NK-92 treated with Interleukin-12 subunit alpha and Interleukin-12 subunit beta, amount 100 ng/mL, for 24 hours (cell line): ENCODE measurements at regions not wholly inside any gene's neighbourhood (a gene's known extent, or its start where the extent isn't known, plus 50 kb on each side); places are given as distances from the start of the nearest gene placed in this dataset.
"Not testable (repeated sequence)": the region's sequence is repeated elsewhere in the genome, so short reads cannot be mapped to it uniquely, and the experiment has no call there.

ENCODE experiments used
- DNase-seq: peaks from one replicate; lab custom pipeline; 2025; lab: John Stamatoyannopoulos, UW

- DNase-seq = no peak
Measured at GRCh38 chr17:27209316-27209715, 84.6 kb upstream of the WSB1 start.

GRCh38 chr17:27210809-27211208 lies 83.1 kb upstream of the WSB1 start:
- not testable (repeated sequence) for DNase-seq

GRCh38 chr17:27216836-27217235 lies 77.1 kb upstream of the WSB1 start:
- no peak for DNase-seq

GRCh38 chr17:27217631-27218030 lies 76.3 kb upstream of the WSB1 start:
- no peak for DNase-seq

- no peak for DNase-seq
Measured at GRCh38 chr17:27218041-27218440, 75.9 kb upstream of the WSB1 start.

- DNase-seq = no peak
Measured at GRCh38 chr17:27218719-27219488, 75.0 kb upstream of the WSB1 start.

GRCh38 chr17:27222515-27222914 lies 71.4 kb upstream of the WSB1 start:
- no peak for DNase-seq

GRCh38 chr17:27224526-27225315 lies 69.2 kb upstream of the WSB1 start:
- no peak for DNase-seq

GRCh38 chr17:27226611-27227230 lies 67.2 kb upstream of the WSB1 start:
- DNase-seq = no peak

GRCh38 chr17:27230996-27231395 lies 62.9 kb upstream of the WSB1 start:
- DNase-seq = no peak

GRCh38 chr17:27232328-27232727 lies 61.6 kb upstream of the WSB1 start:
- DNase-seq = no peak

- DNase-seq = no peak
Measured at GRCh38 chr17:27233059-27233458, 60.9 kb upstream of the WSB1 start.

- no peak for DNase-seq
Measured at GRCh38 chr17:27233776-27234175, 60.1 kb upstream of the WSB1 start.

GRCh38 chr17:27236717-27237315 lies 57.1 kb upstream of the WSB1 start:
- DNase-seq = peak; percentile 37

GRCh38 chr17:27237890-27238289 lies 56.0 kb upstream of the WSB1 start:
- DNase-seq = no peak

GRCh38 chr17:27239046-27239445 lies 54.9 kb upstream of the WSB1 start:
- no peak for DNase-seq

GRCh38 chr17:27239584-27239983 lies 54.3 kb upstream of the WSB1 start:
- no peak for DNase-seq

- DNase-seq = no peak
Measured at GRCh38 chr17:27240086-27240801, 53.7 kb upstream of the WSB1 start.

- no peak for DNase-seq
Measured at GRCh38 chr17:27240802-27241155, 53.1 kb upstream of the WSB1 start.

GRCh38 chr17:27241346-27241946 lies 52.5 kb upstream of the WSB1 start:
- DNase-seq = no peak

- no peak for DNase-seq
Measured at GRCh38 chr17:27242951-27243350, 51.0 kb upstream of the WSB1 start.

- no peak for DNase-seq
Measured at GRCh38 chr17:27244011-27244410, 49.9 kb upstream of the WSB1 start.
